ENCODE measurements at regions not wholly inside any gene's neighbourhood (a gene's known extent, or its start where the extent isn't known, plus 50 kb on each side); places are given as distances from the start of the nearest gene placed in this dataset.

- in situ Hi-C loops (cut with MboI; ENCODE audit: low sequenced_read_pairs) = no loop called here
- peak; percentile 85 to 86 for DNase-seq (ENCODE audit: low spot score in 2 of 2)
- peak overlapping the region; percentile 27 for H3K4me3 ChIP-seq
Measured at GRCh38 chr15:38072348-38073177, 138.1 kb downstream of the TMCO5A start.

GRCh38 chr15:38073178-38073946, 138.9 kb downstream of the TMCO5A start:
- Histone ChIP-seq H3K9me3 (no peaks in the 10 kb centered on the region), H3K4me1 (peaks cover 24% of the 10 kb centered on the region), H3K27me3 (ENCODE audit: low read depth) (no peaks in the 10 kb centered on the region), H3K36me3 (replicated peaks) (no peaks in the 10 kb centered on the region), H3K4me3 (peak overlapping the region; percentile 27)
- in situ Hi-C loops (cut with MboI; ENCODE audit: low sequenced_read_pairs) = no loop called here
- peak in 1 of 2 experiments; percentile 56 for DNase-seq (ENCODE audit: low spot score in 2 of 2)

More at GRCh38 chr15:38072348-38073177, 138.1 kb downstream of the TMCO5A start:
- Histone ChIP-seq H3K4me1 (peaks cover 24% of the 10 kb centered on the region), H3K9me3 (no peaks in the 10 kb centered on the region), H3K36me3 (replicated peaks) (no peaks in the 10 kb centered on the region), H3K27me3 (ENCODE audit: low read depth) (no peaks in the 10 kb centered on the region)

- H3K4me3 ChIP-seq = no peak overlapping the region
- H3K36me3 ChIP-seq (replicated peaks) = no peaks in the 10 kb centered on the region
- H3K9me3 ChIP-seq = no peaks in the 10 kb centered on the region
- DNase-seq (ENCODE audit: low spot score in 2 of 2) = no peak
- peaks cover 19% of the 10 kb centered on the region for H3K4me1 ChIP-seq
- in situ Hi-C loops (cut with MboI; ENCODE audit: low sequenced_read_pairs) = no loop called here
- no peaks in the 10 kb centered on the region for H3K27me3 ChIP-seq (ENCODE audit: low read depth)
Measured at GRCh38 chr15:38074029-38074428, 139.6 kb downstream of the TMCO5A start.

- Histone ChIP-seq H3K9me3 (no peaks in the 10 kb centered on the region), H3K27me3 (ENCODE audit: low read depth) (no peaks in the 10 kb centered on the region), H3K36me3 (replicated peaks) (no peaks in the 10 kb centered on the region), H3K4me1 (peaks cover 11% of the 10 kb centered on the region; the same call in 1 of the 2 replicates), H3K4me3 (no peak overlapping the region)
- in situ Hi-C loops (cut with MboI; ENCODE audit: low sequenced_read_pairs) = no loop called here
- peak in 1 of 2 experiments; percentile 18 for DNase-seq (ENCODE audit: low spot score in 2 of 2)
Measured at GRCh38 chr15:38075466-38075865, 141.0 kb downstream of the TMCO5A start.

- Histone ChIP-seq H3K9me3 (no peaks in the 10 kb centered on the region), H3K4me3 (no peak overlapping the region), H3K4me1 (peaks cover 11% of the 10 kb centered on the region; the same call in 1 of the 2 replicates), H3K36me3 (replicated peaks) (no peaks in the 10 kb centered on the region), H3K27me3 (ENCODE audit: low read depth) (no peaks in the 10 kb centered on the region)
- in situ Hi-C loops (cut with MboI; ENCODE audit: low sequenced_read_pairs) = no loop called here
- DNase-seq (ENCODE audit: low spot score in 2 of 2) = no peak
Measured at GRCh38 chr15:38076786-38077185, 142.3 kb downstream of the TMCO5A start.

- DNase-seq (ENCODE audit: low spot score in 2 of 2) = no peak
- in situ Hi-C loops (cut with MboI; ENCODE audit: low sequenced_read_pairs) = no loop called here
- Histone ChIP-seq H3K4me3 (no peak overlapping the region), H3K9me3 (no peaks in the 10 kb centered on the region), H3K27me3 (ENCODE audit: low read depth) (no peaks in the 10 kb centered on the region), H3K36me3 (replicated peaks) (no peaks in the 10 kb centered on the region), H3K4me1 (no peaks in the 10 kb centered on the region)
Measured at GRCh38 chr15:38079236-38079635, 144.8 kb downstream of the TMCO5A start.

GRCh38 chr15:38080651-38081275, 146.3 kb downstream of the TMCO5A start:
- no peaks in the 10 kb centered on the region for H3K36me3 ChIP-seq (replicated peaks)
- H3K4me3 ChIP-seq = no peak overlapping the region
- H3K9me3 ChIP-seq = no peaks in the 10 kb centered on the region
- no peaks in the 10 kb centered on the region for H3K27me3 ChIP-seq (ENCODE audit: low read depth)
- H3K4me1 ChIP-seq = no peaks in the 10 kb centered on the region
- DNase-seq (ENCODE audit: low spot score in 2 of 2) = no peak
- in situ Hi-C loops (cut with MboI; ENCODE audit: low sequenced_read_pairs) = no loop called here

GRCh38 chr15:38084289-38084688, 149.8 kb downstream of the TMCO5A start:
- no peaks in the 10 kb centered on the region for H3K4me1 ChIP-seq
- in situ Hi-C loops (cut with MboI; ENCODE audit: low sequenced_read_pairs) = no loop called here
- no peak for DNase-seq (ENCODE audit: low spot score in 2 of 2)
- no peaks in the 10 kb centered on the region for H3K36me3 ChIP-seq (replicated peaks)
- no peaks in the 10 kb centered on the region for H3K9me3 ChIP-seq
- H3K27me3 ChIP-seq (ENCODE audit: low read depth) = no peaks in the 10 kb centered on the region
- no peak overlapping the region for H3K4me3 ChIP-seq

GRCh38 chr15:38085114-38085513, 150.7 kb downstream of the TMCO5A start:
- Histone ChIP-seq H3K4me3 (no peak overlapping the region), H3K4me1 (no peaks in the 10 kb centered on the region), H3K36me3 (replicated peaks) (no peaks in the 10 kb centered on the region), H3K9me3 (no peaks in the 10 kb centered on the region), H3K27me3 (ENCODE audit: low read depth) (no peaks in the 10 kb centered on the region)
- DNase-seq (ENCODE audit: low spot score in 2 of 2) = no peak
- in situ Hi-C loops (cut with MboI; ENCODE audit: low sequenced_read_pairs) = no loop called here

GRCh38 chr15:38085931-38086568, 151.6 kb downstream of the TMCO5A start:
- no peak for DNase-seq (ENCODE audit: low spot score in 2 of 2)
- no peaks in the 10 kb centered on the region; the same call in 1 of the 2 replicates for H3K4me1 ChIP-seq
- in situ Hi-C loops (cut with MboI; ENCODE audit: low sequenced_read_pairs) = no loop called here
- H3K4me3 ChIP-seq = no peak overlapping the region
- H3K36me3 ChIP-seq (replicated peaks) = no peaks in the 10 kb centered on the region
- no peaks in the 10 kb centered on the region for H3K27me3 ChIP-seq (ENCODE audit: low read depth)
- no peaks in the 10 kb centered on the region for H3K9me3 ChIP-seq

- H3K27me3 ChIP-seq (ENCODE audit: low read depth) = no peaks in the 10 kb centered on the region
- in situ Hi-C loops (cut with MboI; ENCODE audit: low sequenced_read_pairs) = no loop called here
- no peak overlapping the region for H3K4me3 ChIP-seq
- H3K4me1 ChIP-seq = no peaks in the 10 kb centered on the region; the same call in 1 of the 2 replicates
- no peaks in the 10 kb centered on the region for H3K9me3 ChIP-seq
- H3K36me3 ChIP-seq (replicated peaks) = no peaks in the 10 kb centered on the region
- DNase-seq (ENCODE audit: low spot score in 2 of 2) = no peak
Measured at GRCh38 chr15:38086611-38087010, 152.2 kb downstream of the TMCO5A start.

- no peaks in the 10 kb centered on the region; the same call in 1 of the 2 replicates for H3K4me1 ChIP-seq
- no peak for DNase-seq (ENCODE audit: low spot score in 2 of 2)
- H3K36me3 ChIP-seq (replicated peaks) = no peaks in the 10 kb centered on the region
- no peak overlapping the region for H3K4me3 ChIP-seq
- H3K9me3 ChIP-seq = no peaks in the 10 kb centered on the region
- in situ Hi-C loops (cut with MboI; ENCODE audit: low sequenced_read_pairs) = no loop called here
- no peaks in the 10 kb centered on the region for H3K27me3 ChIP-seq (ENCODE audit: low read depth)
Measured at GRCh38 chr15:38088971-38089370, 154.5 kb downstream of the TMCO5A start.

GRCh38 chr15:38090223-38090622, 155.8 kb downstream of the TMCO5A start:
- Histone ChIP-seq H3K36me3 (replicated peaks) (no peaks in the 10 kb centered on the region), H3K4me3 (no peak overlapping the region), H3K9me3 (no peaks in the 10 kb centered on the region), H3K27me3 (ENCODE audit: low read depth) (no peaks in the 10 kb centered on the region), H3K4me1 (no peaks in the 10 kb centered on the region; the same call in 1 of the 2 replicates)
- in situ Hi-C loops (cut with MboI; ENCODE audit: low sequenced_read_pairs) = loop anchor here (10.0 kb wide), 1 partner anchor 65 kb away; no protein-coding TSS in a partner anchor
- no peak for DNase-seq (ENCODE audit: low spot score in 2 of 2)

Measured in HAP-1 (cell line).